NK-92 (cell line): ENCODE measurements at regions not wholly inside any gene's neighbourhood (a gene's known extent, or its start where the extent isn't known, plus 50 kb on each side); places are given as distances from the start of the nearest gene placed in this dataset.
"Not testable (repeated sequence)": the region's sequence is repeated elsewhere in the genome, so short reads cannot be mapped to it uniquely, and the experiment has no call there.

Source experiments
- DNase-seq: peaks from one replicate; lab custom pipeline; 2025; ENCODE audit not compliant: unreplicated experiment; lab: John Stamatoyannopoulos, UW

DNA sequence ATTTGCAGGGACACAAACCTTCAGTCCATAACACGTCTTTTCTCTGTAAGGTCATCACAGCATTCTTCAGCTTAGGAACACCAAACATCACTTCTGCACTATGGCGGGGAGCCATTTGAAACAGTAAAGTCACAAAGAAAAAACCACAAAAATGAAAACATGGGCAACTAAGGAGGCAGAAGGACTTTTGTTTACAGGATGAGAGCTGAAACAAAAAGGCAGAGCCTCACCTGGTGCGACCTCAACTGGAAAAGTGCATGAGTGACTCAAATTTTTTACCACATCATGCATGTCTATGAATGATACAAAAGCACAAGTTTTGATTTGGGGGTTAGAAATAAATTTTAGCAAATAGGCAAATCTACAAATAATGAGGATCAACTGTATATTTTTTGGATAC is 68.2 kb upstream of the TNFAIP3 start:
- DNase-seq, result no peak

- DNase-seq, result no peak
Observed at GRCh38 chr6:137799950-137800568, 67.0 kb upstream of the TNFAIP3 start.

DNA sequence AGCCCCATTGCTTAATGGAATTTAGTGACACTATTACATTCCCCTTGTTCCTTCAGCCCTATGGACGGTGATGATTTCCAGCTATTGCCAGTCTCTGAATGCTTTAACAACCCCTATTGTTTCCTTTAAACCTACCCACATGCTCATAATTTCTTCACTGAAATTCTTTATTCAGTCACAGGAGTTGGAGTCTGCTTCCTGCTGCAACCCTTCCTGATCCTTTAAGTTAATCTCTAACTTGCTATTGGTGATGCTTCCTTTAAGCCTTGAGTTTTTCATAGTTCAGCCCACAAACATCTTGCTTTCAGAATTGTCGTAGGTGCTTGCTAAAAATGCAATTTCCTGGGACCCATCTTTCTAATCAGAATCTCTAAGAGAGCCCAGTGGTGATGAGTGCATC is 66.3 kb upstream of the TNFAIP3 start:
- DNase-seq, result no peak

DNA sequence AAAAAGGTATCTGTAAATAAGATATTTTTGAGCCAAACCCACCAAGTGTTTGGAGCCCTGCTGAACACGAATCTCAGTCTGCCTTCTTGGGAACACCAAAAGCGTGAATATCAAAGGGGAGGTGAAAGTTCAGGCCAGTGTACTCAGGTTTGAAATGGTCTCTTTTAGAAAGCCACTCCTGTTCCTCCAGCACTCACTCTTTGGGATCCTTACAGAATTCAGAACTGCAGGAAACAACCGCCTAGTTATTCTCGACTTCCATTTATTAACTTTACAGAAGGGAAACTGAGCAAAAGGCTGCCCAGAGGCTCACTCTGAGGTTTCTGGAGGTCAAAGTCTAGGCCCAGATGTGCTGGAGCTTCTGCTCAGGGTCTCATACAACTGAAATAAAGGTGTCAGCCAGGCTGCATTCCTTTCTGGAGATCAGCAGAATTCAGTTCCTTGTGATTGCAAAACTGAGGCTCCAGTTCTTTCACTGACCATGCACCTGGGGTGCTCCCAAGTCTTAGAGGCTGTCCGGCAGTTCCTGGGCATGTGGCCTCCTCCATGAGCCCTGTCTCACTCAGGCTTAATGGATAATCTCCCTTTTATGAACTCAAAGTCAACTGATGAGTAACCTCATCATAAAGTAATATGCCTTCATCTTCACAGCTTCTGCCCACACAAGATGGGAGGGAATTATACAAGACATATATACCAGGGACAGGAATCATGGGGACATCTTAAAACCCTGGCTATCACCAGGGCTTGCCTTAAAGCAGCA is 65.5 kb upstream of the TNFAIP3 start:
- no peak for DNase-seq

GRCh38 chr6:137802408-137803182 is 64.5 kb upstream of the TNFAIP3 start:
- DNase-seq, result no peak

DNA sequence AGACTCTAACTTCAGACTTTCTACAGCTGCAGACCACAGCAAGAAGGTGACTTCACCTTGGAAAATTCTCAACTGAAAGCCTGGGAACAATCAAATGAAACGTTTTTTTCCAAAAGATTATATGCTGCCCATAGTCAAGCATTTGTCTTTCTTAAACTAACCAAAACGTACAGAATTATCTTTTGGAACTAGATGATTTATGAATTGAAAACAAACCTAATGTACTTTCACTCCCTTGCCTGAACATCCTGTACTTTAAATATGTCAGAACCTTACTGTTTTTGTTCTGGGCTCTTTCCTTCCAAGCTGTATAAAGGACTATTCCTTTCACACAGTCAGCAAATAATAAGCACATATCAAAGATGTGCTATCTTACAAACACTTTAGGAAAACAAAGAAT is 62.4 kb upstream of the TNFAIP3 start:
- no peak for DNase-seq

GRCh38 chr6:137805622-137806021 is 61.4 kb upstream of the TNFAIP3 start:
- DNase-seq, result no peak

DNA sequence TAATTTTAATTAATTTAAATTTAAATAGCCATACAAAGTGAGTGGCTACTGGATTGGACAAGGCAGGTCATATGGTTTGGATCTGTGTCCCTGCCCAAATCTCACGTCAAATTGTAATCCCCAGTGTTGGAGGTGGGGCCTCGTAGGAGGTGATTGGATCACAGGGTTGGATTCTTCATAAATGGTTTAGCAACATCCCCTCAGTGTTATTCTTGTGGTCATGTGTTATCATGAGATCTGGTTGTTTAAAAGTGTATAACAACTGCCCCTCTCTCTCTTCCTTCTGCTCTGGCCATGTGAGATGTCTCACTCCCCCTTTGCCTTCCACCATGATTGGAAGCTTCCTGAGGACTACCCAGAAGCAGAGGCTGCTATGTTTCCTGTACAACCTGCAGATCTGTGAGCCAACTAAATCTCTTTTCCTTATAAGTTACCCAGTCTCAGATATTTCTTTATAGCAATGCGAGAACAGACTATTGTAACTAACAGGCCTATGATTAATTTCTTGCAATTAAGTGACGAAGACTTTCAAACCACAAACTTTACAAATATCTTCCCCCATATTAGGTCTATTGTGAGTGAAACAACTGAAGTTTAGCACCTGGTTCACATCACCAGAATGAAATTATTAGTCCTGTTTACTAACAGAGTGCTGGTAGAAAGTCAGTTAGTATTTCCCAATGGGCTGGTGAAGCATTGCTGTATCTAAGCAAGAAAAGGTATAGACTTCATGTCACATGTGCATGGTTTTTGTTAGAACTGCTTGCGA is 60.0 kb upstream of the TNFAIP3 start:
- no peak for DNase-seq

DNA sequence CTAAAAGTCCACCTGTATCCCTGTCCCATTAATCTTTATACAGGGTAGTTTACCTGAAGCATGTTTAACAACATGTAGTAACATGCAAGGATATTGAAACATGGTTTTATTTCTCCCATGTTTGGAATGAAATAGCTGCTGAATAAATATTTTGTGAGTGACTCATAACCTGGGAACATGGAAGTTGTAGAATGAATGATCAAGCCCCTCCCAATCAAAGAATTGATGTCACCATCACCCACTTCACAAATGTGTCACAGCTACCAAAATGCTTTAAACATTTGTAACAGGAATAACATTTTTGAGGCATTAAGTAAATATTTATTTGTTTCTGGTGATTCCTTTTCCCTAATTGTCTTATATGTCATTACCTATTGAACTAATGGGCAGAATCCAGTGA is 58.9 kb upstream of the TNFAIP3 start:
- DNase-seq, result no peak

GRCh38 chr6:137808836-137809315 is 58.2 kb upstream of the TNFAIP3 start:
- DNase-seq, result no peak

DNA sequence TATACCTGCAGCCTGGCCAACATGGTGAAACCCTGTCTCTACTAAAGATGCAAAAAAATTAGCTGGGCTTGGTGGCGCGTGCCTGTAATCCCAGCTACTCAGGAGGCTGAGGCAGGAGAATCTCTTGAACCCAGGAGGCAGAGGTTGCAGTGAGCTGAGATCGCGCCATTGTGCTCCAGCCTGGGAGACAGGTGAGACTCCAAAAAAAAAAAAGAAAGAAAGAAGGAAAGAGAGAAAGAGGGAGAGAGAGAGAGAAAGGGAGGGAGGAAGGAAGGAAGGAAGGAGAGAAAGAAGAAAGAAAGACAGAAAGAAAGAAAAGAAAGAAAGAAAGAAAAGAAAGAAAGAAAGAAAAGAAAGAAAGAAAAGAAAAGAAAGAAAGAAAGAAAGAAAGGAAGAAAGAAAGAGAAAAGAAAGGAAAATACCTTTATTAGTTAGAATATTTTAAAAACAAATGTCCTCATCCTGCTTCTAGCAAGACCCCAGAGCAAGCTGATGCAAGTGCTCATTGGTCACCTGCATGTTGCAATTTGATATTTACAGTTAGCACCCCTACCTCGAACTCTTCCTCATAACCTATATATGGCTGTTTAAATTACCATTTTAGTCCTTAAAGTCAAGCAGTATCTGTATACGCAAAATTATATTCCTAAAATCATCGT is 57.0 kb upstream of the TNFAIP3 start:
- not testable (repeated sequence) for DNase-seq

- no peak for DNase-seq
Observed at GRCh38 chr6:137810554-137811120, 56.4 kb upstream of the TNFAIP3 start.

- DNase-seq, result peak; percentile 6
Observed at GRCh38 chr6:137811121-137811915, 55.7 kb upstream of the TNFAIP3 start.

GRCh38 chr6:137811916-137812553 is 55.0 kb upstream of the TNFAIP3 start:
- DNase-seq, result no peak

DNA sequence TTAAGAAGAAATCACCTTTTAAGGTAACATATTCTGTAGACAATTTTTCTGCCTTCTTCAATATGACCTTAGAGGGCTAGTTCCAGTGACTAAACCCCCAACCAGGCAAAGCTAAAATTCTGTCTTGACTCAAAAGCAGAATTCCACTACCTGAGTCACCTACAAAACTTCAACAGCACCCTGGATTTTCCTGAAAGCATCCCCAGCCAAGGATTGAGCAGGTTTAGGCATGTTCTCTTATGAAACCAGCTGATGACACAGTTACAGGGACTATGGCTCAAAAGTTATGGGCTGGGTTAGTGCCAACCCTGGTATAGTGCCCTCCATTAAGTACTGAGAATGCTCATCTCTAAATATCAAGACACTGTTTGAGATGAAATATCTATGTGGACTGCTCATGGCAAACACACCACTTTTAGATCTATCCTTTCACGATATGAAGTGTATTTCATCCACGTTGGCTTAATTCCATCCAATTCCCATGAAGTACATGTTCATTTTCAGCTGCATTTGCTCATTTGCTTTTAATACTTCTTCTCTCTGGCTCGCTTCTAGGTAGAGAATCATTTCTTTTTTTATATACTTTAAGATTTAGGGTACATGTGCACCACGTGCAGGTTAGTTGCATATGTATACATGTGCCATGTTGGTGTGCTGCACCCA is 53.6 kb upstream of the TNFAIP3 start:
- no peak for DNase-seq

DNA sequence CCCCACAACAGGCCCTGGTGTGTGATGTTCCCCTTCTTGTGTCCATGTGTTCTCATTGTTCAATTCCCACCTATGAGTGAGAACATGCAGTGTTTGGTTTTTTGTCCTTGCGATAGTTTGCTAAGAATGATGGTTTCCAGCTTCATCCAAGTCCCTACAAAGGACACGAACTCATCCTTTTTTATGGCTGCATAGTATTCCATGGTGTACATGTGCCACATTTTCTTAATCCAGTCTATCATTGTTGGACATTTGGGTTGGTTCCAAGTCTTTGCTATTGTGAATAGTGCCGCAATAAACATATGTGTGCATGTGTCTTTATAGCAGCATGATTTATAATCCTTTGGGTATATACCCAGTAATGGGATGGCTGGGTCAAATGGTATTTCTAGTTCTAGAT is 53.0 kb upstream of the TNFAIP3 start:
- not testable (repeated sequence) for DNase-seq

- DNase-seq, result no peak
Observed at GRCh38 chr6:137815692-137816091, 51.4 kb upstream of the TNFAIP3 start.

DNA sequence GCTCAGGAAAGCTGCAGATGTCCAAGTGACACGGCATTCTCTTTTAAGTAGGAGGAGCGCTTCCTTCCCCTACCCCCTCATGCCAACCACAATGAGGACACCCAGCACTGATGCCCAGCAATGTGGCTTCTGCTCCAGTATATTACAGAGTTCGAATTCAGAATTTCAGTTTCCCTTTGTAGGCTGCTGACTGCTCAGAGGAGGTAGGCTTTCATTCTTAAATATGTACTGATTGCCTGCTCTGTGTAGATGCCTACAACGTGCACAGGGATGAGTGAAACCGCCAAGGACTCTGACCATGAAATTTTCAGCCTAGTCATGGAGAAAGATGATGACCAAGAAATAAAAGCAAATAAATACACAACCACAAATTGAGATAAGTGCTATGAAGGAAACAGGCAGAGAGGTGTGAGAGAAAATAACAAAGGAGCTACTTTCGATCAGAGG is 50.9 kb upstream of the TNFAIP3 start:
- DNase-seq, result no peak
